Suprapubic skin (tissue), 4 donors: ENCODE measurements at regions not wholly inside any gene's neighbourhood (a gene's known extent, or its start where the extent isn't known, plus 50 kb on each side); places are given as distances from the start of the nearest gene placed in this dataset.

Source experiments
- DNase-seq, 2 donors: peaks; one replicate each; pipeline ENCODE4 v3.0.0-alpha.2; 2019; ENCODE audit warnings: low spot score in 2 of 2
- H3K27ac ChIP-seq: fragments of 200-600 bp; sonication (generic); one replicate; pipeline ENCODE4 v1.5.1; 2019
- H3K27me3 ChIP-seq: fragments of 200-600 bp; sonication (generic); one replicate; pipeline ENCODE4 v1.5.1; 2019
- H3K36me3 ChIP-seq: fragments of 200-600 bp; sonication (generic); one replicate; pipeline ENCODE4 v1.5.1; 2019
- H3K4me1 ChIP-seq: fragments of 200-600 bp; sonication (generic); one replicate; pipeline ENCODE4 v1.5.1; 2019
- H3K4me3 ChIP-seq: fragments of 200-600 bp; sonication (generic); one replicate; pipeline ENCODE4 v1.5.1; 2019; ENCODE audit warnings: mild to moderate bottlenecking
- H3K9me3 ChIP-seq: fragments of 200-600 bp; sonication (generic); one replicate; pipeline ENCODE4 v1.5.1; 2019
- EP300 ChIP-seq: sonication (generic); formaldehyde crosslinking; IDR thresholded peaks from one replicate; pipeline ENCODE4 v1.6.1; 2017; ENCODE audit warnings: antibody characterized with exemption
- POLR2A ChIP-seq, 2 donors: fragments of 450-650 bp; IDR thresholded peaks; one replicate each; pipeline ENCODE4 v1.6.1; 2017; ENCODE audit warnings: antibody characterized with exemption in 2 of 2, mild to moderate bottlenecking in 2 of 2, moderate library complexity in 2 of 2
- POLR2AphosphoS5 ChIP-seq, 3 donors: sonication (generic); formaldehyde crosslinking; IDR thresholded peaks; one replicate each; pipeline ENCODE4 v1.6.1; 2017; ENCODE audit warnings: antibody characterized with exemption in 3 of 3
- WGBS: methylation state at CpG from one replicate; pipeline ENCODE4 v1.1.5; 2018; 5-methylcytosine and 5-hydroxymethylcytosine counted together
- TF ChIP-seq, protein P1 (sequence below), 2 donors: fragments of 200-600 bp in 1 of 2; fragments of 450-650 bp in 1 of 2; sonication (generic) in 1 of 2; IDR thresholded peaks; one replicate each; pipeline ENCODE4 v1.5.1; 2016 to 2019; ENCODE audit warnings: antibody characterized with exemption in 2 of 2, mild to moderate bottlenecking in 1 of 2, moderate library complexity in 1 of 2

DNA sequence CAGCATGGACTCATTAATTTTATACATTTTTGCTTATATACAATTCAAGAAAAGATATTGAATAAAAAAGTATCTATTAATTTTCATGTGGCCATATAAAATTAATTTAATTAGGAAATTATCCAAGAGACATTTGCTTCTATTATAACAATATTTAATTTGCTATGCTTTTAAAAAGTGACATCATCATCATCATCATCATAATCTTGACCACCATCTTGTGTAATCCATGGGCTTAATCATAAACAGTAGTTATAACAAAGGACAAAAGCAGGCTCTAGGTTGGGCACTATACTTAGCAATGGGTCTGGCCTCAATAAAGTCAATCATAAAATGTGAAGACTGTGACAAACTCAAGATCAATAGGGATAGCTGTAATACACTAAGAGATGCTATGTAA, 1031.6 kb downstream of the SLITRK1 start:
- H3K36me3 ChIP-seq, result no peaks in the 10 kb centered on the region
- H3K9me3 ChIP-seq, result no peaks in the 10 kb centered on the region
- TF ChIP-seq POLR2A (IDR thresholded peaks at IDR 0.05) (no peak), POLR2AphosphoS5 (IDR thresholded peaks at IDR 0.05) (no peak), EP300 (no peak)
- TF ChIP-seq, protein P1, sequence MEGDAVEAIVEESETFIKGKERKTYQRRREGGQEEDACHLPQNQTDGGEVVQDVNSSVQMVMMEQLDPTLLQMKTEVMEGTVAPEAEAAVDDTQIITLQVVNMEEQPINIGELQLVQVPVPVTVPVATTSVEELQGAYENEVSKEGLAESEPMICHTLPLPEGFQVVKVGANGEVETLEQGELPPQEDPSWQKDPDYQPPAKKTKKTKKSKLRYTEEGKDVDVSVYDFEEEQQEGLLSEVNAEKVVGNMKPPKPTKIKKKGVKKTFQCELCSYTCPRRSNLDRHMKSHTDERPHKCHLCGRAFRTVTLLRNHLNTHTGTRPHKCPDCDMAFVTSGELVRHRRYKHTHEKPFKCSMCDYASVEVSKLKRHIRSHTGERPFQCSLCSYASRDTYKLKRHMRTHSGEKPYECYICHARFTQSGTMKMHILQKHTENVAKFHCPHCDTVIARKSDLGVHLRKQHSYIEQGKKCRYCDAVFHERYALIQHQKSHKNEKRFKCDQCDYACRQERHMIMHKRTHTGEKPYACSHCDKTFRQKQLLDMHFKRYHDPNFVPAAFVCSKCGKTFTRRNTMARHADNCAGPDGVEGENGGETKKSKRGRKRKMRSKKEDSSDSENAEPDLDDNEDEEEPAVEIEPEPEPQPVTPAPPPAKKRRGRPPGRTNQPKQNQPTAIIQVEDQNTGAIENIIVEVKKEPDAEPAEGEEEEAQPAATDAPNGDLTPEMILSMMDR (IDR thresholded peaks at IDR 0.05), result no peak
- H3K27me3 ChIP-seq, result no peaks in the 10 kb centered on the region
- H3K4me1 ChIP-seq, result no peaks in the 10 kb centered on the region
- no peak for DNase-seq
- H3K4me3 ChIP-seq, result no peak overlapping the region
- H3K27ac ChIP-seq, result no peak overlapping the region

DNA sequence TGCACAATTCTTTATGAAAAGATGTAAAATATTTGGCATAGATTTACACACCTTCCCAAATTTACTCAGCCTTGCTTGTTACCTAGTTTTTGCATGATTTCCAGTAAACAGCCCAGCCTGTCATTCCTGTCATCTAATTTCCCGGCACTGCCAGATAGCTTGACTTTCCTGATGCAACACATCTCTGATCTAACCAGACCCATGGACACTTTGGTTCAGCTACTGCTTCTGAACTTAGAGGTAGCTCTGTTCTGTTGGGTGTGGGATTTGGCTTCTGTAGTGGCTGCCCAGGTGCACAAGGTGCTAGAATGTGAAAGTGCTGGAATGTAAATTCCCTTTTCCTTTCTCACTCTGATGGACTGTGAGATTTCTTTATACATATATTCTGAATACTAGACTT, 1033.5 kb downstream of the SLITRK1 start:
- H3K4me3 ChIP-seq, result no peak overlapping the region
- H3K9me3 ChIP-seq, result no peaks in the 10 kb centered on the region
- TF ChIP-seq, protein P1 (IDR thresholded peaks at IDR 0.05), result no peak
- TF ChIP-seq POLR2A (IDR thresholded peaks at IDR 0.05), result no peak
- TF ChIP-seq EP300, result no peak
- no peak for TF ChIP-seq POLR2AphosphoS5 (IDR thresholded peaks at IDR 0.05)
- no peaks in the 10 kb centered on the region for H3K36me3 ChIP-seq
- WGBS, result 73% methylated on average over 1 of the region's 1 CpG
- no peaks in the 10 kb centered on the region for H3K27me3 ChIP-seq
- DNase-seq, result no peak
- no peaks in the 10 kb centered on the region for H3K4me1 ChIP-seq
- H3K27ac ChIP-seq, result no peak overlapping the region

DNA sequence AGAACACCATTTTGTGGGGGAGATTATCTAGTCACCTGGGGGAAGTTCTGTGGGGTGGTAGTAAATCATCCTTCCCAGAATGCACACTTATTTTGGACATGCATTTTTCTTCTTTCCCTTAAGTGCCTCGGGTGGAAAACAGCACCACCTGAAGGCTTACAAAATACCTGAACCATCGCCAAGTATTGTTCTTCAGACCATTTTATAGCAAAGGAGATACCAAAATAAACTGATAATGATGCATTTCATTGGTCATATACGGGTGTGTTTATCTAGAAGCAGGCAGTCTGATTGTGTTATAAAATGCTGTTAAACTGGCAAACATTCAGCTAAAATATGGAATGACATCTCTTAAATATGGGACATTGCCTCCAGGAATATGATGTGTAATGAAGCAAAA, 1034.7 kb downstream of the SLITRK1 start:
- H3K36me3 ChIP-seq, result no peaks in the 10 kb centered on the region
- no peak for TF ChIP-seq POLR2A (IDR thresholded peaks at IDR 0.05)
- TF ChIP-seq, protein P1 (IDR thresholded peaks at IDR 0.05), result no peak
- no peak for TF ChIP-seq EP300
- TF ChIP-seq POLR2AphosphoS5 (IDR thresholded peaks at IDR 0.05), result no peak
- WGBS, result 33% methylated on average over 3 of the region's 3 CpGs
- no peaks in the 10 kb centered on the region for H3K4me1 ChIP-seq
- H3K27me3 ChIP-seq, result no peaks in the 10 kb centered on the region
- no peak for DNase-seq
- no peaks in the 10 kb centered on the region for H3K9me3 ChIP-seq
- no peak overlapping the region for H3K27ac ChIP-seq
- H3K4me3 ChIP-seq, result no peak overlapping the region

DNA sequence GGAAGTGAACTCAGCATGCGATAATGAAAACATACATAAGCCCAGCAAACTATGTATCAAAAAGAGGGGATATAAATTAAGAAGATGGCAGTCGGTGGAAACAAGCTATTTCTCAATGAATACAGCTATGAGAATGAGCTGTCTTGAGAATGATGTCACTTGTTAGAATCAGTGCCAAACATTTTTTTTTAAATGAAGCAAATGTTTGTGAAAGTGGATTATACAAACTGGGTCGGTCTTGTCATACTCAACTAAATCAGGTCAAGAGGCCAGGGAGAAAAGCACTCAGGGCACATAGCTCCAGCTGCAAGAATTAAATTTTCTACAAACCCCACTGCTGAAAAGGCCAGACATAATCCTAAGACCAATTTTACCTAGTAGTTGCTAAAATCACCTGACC, 1048.4 kb downstream of the SLITRK1 start:
- DNase-seq, result no peak
- H3K36me3 ChIP-seq, result no peaks in the 10 kb centered on the region
- WGBS, result 48% methylated on average over 3 of the region's 3 CpGs

DNA sequence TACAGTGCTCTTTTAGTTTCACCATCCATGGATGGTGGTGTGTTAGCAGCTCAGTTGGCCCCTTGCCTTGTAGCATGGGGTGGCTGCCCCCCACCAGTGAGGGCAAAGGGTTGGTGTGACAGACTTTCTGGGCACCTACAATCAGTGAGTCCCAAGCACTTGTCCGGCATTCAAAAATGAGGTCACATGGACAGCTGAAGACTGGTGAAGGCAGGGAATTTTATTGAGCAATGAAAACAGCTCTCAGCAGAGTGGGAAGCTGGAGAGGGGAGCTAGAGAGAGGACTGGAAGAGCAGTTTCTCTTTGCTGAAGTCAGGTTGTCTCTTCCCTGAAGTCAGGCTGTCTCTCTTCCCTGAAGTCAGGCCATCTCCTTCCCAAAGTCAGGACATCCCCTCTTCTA, 1053.2 kb downstream of the SLITRK1 start:
- H3K4me3 ChIP-seq, result no peak overlapping the region
- TF ChIP-seq POLR2AphosphoS5 (IDR thresholded peaks at IDR 0.05), result no peak
- H3K9me3 ChIP-seq, result no peaks in the 10 kb centered on the region
- WGBS, result 100% methylated on average over 1 of the region's 1 CpG
- no peak for DNase-seq
- H3K4me1 ChIP-seq, result no peaks in the 10 kb centered on the region
- no peaks in the 10 kb centered on the region for H3K27me3 ChIP-seq
- H3K36me3 ChIP-seq, result no peaks in the 10 kb centered on the region
- H3K27ac ChIP-seq, result no peak overlapping the region

More for the DNA sequence above, 1048.4 kb downstream of the SLITRK1 start:
- Histone ChIP-seq H3K9me3 (no peaks in the 10 kb centered on the region), H3K27me3 (no peaks in the 10 kb centered on the region), H3K27ac (no peak overlapping the region), H3K4me3 (no peak overlapping the region), H3K4me1 (no peaks in the 10 kb centered on the region)
- no peak for TF ChIP-seq EP300
- TF ChIP-seq, protein P1 (IDR thresholded peaks at IDR 0.05), result no peak
- TF ChIP-seq POLR2A (IDR thresholded peaks at IDR 0.05), result no peak
- no peak for TF ChIP-seq POLR2AphosphoS5 (IDR thresholded peaks at IDR 0.05)

DNA sequence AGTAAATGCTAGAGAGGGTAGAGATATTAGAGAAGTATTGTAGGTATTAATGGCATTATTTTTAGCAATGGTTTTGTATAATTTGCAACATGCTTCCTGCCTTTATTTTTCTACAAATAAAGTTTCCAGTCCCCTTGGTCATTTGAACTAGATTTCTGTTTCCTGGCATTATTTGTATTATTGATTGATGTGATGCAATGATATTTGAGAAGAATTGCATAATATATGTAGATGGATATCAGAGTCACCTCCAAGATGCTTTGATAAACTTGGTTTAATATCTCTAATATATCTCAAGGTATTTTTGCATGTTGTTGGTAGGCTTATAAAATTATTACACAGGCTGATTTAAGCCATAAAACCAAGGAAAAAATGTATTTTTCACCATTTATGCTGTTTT, 1054.5 kb downstream of the SLITRK1 start:
- no peak for DNase-seq
- H3K36me3 ChIP-seq, result no peaks in the 10 kb centered on the region
- no peak overlapping the region for H3K4me3 ChIP-seq
- no peak overlapping the region for H3K27ac ChIP-seq
- no peaks in the 10 kb centered on the region for H3K4me1 ChIP-seq
- no peaks in the 10 kb centered on the region for H3K27me3 ChIP-seq
- TF ChIP-seq EP300 (no peak), POLR2AphosphoS5 (IDR thresholded peaks at IDR 0.05) (no peak), POLR2A (IDR thresholded peaks at IDR 0.05) (no peak)
- TF ChIP-seq, protein P1 (IDR thresholded peaks at IDR 0.05), result no peak
- H3K9me3 ChIP-seq, result no peaks in the 10 kb centered on the region
